Hematopoietic multipotent progenitor cell treated with erythropoietin and hydrocortisone succinate and interleukin-3 and kit ligand, for 6 days (in vitro differentiated cells): ENCODE measurements at regions not wholly inside any gene's neighbourhood (a gene's known extent, or its start where the extent isn't known, plus 50 kb on each side); places are given as distances from the start of the nearest gene placed in this dataset.

Source experiments
- DNase-seq: peaks from one replicate; pipeline ENCODE4 v3.0.0-alpha.2; 2015

DNA sequence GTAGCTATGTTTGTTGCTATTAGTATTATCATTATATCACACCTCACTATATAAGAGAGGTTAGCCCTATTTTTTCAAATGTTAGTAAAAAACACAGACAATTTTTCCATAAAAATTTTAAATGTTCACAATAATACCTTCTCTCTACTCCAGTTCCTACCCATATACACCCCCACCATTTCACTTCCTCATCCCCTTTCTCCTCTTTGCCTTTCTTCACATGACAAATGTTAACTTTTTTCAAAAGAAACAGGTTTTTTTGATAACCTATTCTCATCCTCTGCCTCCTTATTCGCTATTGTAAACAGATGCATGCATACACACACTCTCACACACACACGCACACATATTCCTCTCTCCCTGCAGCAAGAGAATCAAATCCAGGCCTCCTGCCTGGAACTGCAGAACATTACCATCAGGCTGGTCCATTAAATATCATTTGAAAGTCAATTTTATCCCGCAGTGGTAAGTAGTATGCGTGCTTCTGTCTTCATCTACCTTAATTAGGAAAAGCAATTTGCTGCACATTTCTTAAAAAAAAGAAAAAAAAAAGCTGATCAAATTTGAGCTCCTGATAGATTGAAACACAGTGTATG is 55.5 kb downstream of the MID1IP1 start:
- DNase-seq = no peak

DNA sequence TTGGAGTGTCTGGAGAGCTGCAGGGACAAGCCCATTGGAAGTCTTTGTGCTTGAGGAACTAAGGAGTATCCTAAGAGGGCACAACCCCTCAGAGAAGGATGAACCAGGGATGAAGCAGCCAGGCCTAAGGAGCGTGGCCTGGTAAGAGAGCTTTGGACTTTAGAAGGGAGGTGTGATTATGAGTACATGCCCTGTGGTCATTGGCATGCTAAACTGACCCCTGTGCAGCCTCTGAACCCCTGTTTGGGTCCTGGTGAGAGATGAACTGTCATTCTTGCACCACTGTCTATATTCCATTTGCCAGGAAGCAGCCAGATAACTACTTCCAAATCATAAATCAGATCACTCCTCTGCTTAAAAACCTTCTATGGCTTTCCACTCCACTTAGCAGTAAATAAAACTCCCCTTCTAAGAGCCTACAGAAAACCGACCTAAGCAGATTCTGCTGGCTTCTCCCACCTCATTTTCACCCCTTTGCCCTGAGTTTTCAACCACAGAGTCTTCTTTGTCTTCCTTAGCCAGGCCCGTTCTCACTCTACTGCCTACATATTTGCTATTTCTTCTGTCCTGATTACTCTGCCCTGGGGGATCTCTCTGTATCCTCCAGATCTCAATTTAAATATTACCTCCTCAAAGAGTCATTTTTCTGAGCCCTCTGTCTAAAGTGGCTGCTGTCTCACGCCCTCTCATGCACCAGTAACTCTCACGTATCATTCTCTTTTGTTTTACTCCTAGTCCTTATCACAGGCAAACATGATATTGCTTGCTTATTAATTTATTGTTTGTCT is 56.7 kb downstream of the MID1IP1 start:
- DNase-seq = no peak

DNA sequence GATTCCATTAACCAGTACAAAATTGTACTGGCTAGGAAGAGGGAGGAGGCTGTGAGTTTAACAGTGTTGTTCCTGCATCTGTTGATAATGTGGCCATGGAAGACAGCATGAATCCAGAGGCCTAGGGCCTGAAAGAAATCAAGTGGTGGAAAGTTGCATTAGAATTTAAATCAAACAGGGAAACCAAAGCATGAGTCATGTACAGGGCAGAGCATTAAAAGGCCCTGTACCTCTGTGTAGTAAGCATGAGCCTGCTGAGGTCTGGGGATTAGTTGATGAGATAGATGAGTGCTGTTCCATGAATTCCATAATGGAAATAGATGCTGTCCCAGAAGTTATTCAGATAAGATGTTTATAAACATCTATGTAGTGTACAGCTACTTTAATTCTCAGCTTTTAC is 58.3 kb downstream of the MID1IP1 start:
- no peak for DNase-seq

DNA sequence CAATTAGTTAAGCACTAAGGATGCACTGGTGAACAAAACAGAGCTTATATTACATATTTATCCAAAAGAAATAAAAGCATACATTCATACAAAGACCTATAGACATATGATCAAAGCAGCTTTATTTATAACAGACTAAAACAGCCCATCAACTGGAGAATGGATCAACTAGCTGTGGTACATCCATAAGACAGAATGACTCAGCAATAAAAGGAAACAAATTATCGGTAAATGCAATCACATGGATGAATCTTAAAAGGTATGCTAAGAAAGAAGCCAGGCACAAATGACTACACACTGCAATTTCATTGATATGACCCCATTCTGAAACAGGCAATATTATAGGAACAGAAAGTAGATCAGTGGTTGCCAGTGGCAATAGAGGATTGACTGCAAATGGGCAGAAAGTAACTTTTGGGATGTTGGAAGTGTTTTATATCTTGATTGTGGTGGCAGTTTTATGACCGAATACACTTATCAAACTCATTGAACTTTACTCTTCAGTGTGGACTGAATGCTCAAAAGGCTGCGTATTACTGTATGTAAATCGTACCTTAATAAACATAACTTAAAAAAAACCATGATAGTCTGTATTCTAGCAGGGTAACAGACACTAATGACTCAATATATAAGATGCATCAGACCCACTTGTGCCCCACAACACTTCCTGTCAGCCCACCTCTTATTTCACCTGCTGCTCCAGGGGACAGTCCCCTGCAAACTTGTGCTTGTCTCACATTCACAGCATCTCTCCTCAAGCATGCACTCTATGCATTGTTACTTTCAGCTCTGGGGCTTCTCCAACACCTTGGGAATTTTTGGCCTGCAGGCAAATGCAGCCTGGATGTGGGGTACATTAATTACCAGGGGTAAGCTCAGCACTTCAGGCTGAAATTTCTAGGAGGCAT is 59.1 kb downstream of the MID1IP1 start:
- DNase-seq = no peak

DNA sequence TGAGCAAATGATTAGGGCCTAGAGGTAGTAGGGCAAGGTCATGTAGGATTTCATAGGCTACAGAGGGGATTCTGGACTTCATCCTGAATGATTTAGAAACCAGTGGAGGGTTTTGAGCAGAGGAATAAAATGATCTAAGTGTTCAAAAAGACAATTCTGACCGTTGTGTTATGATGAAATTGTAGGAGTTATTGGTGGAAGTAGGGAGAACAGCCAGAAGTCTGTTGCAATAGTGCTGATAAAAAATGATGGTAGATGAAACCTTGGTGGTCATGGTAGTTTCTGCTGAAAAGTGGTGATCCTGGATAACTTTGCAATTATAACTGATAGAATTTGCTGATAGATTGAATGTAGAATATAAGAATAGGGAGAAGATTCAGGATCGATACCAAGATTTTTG is 60.2 kb downstream of the MID1IP1 start:
- no peak for DNase-seq

DNA sequence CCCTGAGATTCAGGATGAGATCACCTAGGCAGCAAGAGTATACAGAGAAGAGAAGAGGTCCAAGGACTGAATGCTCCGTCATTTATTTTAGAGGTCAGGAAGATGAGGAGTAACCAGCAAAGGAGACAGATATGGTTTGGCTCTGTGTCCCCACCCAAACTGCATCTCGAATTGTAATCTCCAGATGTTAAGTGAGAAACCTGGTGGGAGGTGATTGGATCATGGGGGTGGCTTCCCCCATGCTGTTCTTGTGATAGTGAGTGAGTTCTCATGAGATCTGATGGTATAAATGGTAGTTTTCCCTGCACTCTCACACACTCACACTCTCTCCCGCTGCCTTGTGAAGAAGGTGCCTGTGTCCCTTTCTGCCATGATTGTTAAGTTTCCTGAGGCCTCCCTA is 60.8 kb downstream of the MID1IP1 start:
- no peak for DNase-seq

DNA sequence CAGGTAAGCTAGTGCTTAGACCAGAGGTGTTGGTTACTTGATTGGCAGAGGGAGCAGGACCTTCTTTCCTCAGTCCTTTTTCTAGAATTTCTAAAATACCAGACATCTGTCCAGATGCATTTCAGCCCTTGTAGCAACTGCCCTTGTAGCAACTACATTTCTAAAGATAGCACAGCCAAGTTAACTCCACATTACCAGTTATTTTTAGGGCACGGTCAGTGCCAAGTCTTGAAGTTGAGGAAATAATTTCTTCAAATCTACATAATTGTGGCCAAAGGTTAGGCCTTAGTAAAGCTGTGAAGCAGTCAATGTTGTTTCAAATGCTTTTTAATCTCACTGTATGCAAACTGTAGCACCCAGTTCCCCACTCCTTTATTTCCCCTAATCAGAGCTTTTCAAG is 62.9 kb downstream of the MID1IP1 start:
- no peak for DNase-seq

DNA sequence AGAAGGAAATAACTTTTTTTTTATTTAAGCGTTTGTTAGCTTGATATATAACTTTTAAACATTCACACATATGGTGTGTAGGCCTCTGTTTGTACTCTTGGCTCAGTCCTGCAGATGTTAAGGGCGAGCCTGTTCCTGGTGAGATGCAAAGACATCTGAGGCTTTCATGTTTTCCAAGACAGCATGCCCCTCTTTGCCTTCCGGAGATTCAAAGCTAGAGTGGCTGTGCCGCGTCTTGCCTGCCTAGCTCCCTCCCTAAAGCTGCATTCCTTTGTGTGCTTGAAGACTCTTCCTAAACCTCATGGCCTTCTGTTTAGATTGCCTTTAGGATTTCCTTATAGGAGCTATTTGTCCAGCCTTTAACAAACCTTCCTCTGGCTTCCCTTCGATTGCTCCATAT is 67.1 kb downstream of the MID1IP1 start:
- no peak for DNase-seq

GRCh38 chrX:38868941-38869401 is 67.7 kb downstream of the MID1IP1 start:
- DNase-seq = peak; percentile 37

- no peak for DNase-seq
Observed at GRCh38 chrX:38870361-38870895, 69.2 kb downstream of the MID1IP1 start.

GRCh38 chrX:38871129-38872029 is 70.1 kb downstream of the MID1IP1 start:
- no peak for DNase-seq

DNA sequence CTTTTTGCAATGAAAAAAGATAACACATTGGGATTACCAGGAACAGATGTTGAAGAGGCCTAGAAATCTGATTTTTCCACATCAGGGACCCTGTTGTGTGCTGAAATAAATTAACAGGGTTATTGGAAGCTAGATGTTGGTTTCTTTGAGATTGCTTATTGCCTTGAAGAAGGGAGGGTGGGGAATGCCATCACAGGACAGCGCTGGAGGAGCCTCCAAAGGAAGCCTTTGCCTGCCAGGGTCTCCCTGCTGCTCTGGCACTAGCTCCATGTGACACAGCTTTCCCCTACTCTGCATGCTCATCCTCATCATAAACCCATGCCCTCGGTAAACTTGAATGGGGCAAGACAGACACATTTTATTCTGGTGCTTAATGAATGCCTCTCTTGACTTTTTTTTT is 76.1 kb downstream of the MID1IP1 start:
- no peak for DNase-seq

- DNase-seq = no peak
Observed at GRCh38 chrX:38878641-38879340, 77.5 kb downstream of the MID1IP1 start.

- peak; percentile 31 for DNase-seq
Observed at GRCh38 chrX:38879631-38880220, 78.5 kb downstream of the MID1IP1 start.

GRCh38 chrX:38880296-38880854 is 79.1 kb downstream of the MID1IP1 start:
- DNase-seq = no peak

DNA sequence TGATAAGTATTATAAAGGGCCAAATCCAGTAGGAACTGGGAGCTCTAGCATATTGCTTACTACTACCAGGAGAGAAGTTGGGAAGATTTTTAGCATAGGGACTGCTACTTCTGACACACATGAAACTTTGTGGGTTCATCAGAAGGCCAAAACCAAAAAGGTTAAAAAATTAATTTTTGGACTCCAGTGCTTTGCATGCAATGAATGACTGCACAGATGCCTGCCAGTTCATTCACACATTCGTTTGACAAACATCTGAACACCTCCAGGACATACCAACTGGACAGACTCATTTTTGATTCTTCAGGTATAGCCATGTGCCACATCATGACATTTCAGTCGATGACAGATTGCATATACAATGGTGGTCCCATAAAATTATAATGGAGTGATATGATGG is 79.8 kb downstream of the MID1IP1 start:
- no peak for DNase-seq

DNA sequence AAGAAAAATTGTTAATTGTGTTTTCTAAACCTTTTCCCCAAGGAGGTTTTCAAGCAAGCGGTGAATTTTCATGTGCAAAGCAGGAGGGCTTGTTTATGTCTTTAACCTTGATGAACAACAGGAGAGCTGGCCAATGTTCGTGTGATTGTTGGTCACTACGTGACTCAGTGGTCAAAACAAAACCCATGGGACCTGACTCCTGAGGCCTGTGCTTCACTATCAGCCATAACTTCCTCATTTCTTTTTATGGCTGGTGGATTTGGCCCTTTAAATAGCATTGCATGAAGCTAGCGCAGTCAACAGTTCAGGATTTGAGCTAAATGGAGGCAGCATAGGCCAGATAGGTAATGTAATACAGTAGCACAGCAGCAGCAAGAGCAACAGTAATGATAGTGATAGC is 80.5 kb downstream of the MID1IP1 start:
- DNase-seq = no peak

DNA sequence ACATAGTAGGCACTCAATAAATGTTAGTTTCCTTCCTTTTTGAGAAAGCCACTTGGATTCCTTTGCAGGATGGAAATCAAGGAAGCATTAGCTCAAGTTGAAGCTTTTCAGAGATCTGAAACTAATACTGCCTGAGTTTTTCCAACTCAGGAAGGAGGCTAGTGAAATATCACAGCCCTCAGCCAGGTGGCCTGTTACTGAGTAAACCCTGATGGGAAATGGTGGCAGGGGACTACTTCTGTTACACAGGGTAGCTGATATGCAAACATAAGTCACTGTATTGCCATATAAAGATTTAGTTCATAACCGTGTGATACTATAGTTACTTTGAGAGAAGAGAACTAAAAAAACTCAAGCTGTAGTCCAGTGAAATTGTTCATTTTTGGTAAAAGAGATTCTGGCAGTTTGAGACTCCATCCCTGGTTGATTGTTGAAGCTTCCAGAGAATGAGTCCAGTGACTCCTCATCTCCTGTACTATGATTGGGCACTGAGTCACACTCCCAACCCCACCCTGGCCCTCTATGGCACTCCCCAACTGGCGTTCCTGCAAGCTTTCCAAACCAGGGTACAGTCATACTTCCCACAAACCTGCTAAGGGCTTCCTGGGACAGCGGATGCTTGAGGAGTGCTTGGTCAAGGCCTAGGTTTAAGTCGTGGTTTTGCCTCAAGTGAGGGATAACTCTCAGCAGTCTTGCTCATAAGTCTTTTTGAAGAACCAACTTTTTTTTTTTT is 81.8 kb downstream of the MID1IP1 start:
- DNase-seq = no peak

GRCh38 chrX:38886112-38886511 is 84.9 kb downstream of the MID1IP1 start:
- no peak for DNase-seq

- DNase-seq = peak; percentile 4
Observed at GRCh38 chrX:38887222-38887621, 86.0 kb downstream of the MID1IP1 start.
